VCaP (cell line): ENCODE measurements at regions not wholly inside any gene's neighbourhood (a gene's known extent, or its start where the extent isn't known, plus 50 kb on each side); places are given as distances from the start of the nearest gene placed in this dataset.

Source experiments
- H3K27ac ChIP-seq: fragments of 450-650 bp; 2 replicates; pipeline ENCODE4 v1.5.1; 2017
- TF ChIP-seq, protein P1 (sequence below): fragments of 450-650 bp; conservative IDR thresholded peaks from 2 replicates; pipeline ENCODE4 v1.5.1; 2017; ENCODE audit warnings: mild to moderate bottlenecking, moderate library complexity

DNA sequence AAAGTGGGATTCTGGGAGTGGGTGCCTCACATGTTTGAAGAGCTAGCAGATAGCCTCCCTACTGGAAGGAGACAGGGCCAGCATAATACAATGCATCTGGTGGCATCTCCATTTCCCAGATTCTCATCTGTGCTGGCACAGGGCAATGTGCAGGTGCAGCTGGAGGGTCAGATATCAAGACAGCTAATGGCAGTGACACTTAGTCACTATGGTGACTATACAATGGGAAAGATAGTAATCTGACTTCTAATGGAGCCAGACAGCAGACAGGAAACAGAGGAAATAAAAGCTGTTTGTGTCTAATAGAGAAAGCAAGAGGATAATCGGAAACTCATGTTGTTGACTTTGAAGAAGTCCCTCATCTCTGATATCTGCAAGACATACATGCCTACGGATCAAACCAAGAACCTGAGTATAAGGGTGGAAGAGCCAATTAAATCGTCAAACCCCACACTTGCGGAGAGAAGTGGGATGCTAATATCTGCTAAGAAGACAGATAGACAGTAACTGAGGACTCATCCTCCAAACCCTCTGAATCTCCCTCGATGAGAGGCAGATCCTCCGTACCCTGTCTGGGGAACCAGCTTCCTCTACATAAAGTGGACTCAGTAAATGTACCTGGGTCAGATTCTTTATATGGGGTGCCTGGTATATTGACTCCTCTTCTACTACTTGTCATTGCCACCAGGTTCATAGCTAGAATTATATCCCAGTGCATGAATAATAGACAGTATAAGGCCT, 692.7 kb downstream of the SOCS6 start:
- TF ChIP-seq, protein P1, sequence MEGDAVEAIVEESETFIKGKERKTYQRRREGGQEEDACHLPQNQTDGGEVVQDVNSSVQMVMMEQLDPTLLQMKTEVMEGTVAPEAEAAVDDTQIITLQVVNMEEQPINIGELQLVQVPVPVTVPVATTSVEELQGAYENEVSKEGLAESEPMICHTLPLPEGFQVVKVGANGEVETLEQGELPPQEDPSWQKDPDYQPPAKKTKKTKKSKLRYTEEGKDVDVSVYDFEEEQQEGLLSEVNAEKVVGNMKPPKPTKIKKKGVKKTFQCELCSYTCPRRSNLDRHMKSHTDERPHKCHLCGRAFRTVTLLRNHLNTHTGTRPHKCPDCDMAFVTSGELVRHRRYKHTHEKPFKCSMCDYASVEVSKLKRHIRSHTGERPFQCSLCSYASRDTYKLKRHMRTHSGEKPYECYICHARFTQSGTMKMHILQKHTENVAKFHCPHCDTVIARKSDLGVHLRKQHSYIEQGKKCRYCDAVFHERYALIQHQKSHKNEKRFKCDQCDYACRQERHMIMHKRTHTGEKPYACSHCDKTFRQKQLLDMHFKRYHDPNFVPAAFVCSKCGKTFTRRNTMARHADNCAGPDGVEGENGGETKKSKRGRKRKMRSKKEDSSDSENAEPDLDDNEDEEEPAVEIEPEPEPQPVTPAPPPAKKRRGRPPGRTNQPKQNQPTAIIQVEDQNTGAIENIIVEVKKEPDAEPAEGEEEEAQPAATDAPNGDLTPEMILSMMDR: no peak
- H3K27ac ChIP-seq: no peak overlapping the region

DNA sequence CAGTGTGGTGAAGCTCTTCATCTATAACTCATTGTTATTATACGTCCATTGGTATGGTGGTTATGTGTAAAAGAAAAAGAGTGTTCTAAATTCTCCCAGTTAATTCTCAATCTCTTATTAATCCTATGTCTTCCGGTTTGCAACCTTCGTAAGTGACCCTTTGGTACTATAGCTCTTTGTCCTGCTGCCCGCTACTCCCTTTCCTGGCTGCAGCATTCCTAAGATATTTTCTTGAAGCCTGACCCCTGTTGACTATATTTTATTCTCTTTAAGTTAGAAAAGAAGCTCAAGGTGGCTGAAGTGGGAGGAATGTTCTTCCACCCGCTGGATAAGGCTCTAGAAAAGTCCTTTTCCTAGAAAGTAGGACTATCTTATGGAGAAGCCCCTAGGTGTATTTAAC, 684.8 kb downstream of the SOCS6 start:
- TF ChIP-seq, protein P1: no peak
- H3K27ac ChIP-seq: no peak overlapping the region

DNA sequence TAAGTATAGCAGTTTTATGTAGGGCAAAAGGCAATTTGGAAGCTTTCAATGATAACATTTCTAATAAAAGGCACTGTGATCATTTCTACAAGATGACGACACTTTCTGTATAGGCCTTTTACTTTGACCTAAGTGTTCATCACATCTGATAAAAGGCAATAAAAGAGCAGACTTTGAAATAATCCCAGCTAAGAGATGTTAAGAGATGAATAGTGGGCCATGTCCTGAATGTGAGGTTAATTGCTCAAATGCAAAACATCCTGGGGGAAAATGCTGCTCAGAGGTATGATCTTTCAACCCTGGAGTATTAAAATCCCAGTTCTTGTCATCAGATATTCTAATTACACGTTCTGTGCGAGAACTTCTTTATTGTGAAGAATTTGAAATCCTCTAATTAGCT, 677.6 kb downstream of the SOCS6 start:
- no peak overlapping the region for H3K27ac ChIP-seq
- TF ChIP-seq, protein P1: no peak

DNA sequence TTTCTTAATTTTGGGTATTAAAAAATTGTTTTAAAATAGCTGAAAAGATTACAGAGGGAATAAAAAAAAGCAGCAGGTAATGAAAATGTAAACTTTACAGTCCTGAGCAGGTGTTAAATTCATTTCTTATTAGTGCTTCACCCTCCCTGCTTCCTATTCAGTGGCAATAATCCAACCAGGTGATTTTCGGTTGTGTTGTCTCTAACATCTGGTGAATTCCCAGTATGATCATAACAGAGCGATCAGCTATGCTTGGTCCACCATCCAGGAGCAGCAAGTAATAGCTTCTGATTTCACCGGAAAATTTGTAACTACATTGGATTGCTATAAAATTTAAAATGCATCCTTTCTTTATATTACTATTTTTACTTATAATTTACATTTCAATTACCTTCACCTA, 673.1 kb downstream of the SOCS6 start:
- TF ChIP-seq, protein P1: no peak
- H3K27ac ChIP-seq: no peak overlapping the region

DNA sequence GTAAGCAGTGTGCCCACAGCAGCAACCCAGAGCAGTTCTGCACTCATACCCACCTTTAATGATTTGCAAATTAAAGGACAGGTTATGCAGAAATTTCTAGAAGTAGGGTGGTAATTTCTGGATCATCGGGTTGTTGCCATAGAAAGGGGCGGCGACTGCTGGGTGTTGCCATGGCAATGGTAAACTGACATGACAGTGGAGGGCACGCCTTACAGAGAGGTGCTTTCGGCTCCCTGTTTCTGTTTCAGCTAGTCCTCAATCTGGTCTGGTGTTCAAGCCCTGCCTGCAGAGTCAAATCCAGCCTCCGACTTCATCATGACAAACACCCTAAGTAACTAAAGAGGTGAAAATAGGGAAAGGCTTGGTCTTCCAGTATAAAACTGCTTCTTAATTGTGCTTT, 667.7 kb downstream of the SOCS6 start:
- no peak overlapping the region for H3K27ac ChIP-seq
- TF ChIP-seq, protein P1: no peak

DNA sequence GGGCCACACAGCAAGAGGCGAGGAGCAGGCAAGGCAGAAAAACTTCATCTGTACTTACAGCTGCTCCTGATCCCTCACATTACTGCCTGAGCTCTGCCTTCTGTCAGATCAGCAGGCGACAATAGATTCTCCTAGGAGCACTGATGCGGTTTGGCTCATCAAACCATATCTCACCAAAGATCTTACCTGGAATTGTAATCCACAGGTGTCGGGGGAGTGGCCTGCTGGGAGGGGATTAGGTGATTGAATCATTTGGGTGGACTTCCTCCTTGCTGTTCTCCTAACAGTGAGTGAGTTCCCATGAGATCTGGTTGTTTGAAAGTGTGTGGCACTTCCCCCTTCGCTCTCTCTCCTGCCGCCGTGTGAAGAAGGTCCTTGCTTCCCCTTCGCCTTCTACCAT, 647.3 kb downstream of the SOCS6 start:
- no peak overlapping the region for H3K27ac ChIP-seq
- TF ChIP-seq, protein P1: no peak

DNA sequence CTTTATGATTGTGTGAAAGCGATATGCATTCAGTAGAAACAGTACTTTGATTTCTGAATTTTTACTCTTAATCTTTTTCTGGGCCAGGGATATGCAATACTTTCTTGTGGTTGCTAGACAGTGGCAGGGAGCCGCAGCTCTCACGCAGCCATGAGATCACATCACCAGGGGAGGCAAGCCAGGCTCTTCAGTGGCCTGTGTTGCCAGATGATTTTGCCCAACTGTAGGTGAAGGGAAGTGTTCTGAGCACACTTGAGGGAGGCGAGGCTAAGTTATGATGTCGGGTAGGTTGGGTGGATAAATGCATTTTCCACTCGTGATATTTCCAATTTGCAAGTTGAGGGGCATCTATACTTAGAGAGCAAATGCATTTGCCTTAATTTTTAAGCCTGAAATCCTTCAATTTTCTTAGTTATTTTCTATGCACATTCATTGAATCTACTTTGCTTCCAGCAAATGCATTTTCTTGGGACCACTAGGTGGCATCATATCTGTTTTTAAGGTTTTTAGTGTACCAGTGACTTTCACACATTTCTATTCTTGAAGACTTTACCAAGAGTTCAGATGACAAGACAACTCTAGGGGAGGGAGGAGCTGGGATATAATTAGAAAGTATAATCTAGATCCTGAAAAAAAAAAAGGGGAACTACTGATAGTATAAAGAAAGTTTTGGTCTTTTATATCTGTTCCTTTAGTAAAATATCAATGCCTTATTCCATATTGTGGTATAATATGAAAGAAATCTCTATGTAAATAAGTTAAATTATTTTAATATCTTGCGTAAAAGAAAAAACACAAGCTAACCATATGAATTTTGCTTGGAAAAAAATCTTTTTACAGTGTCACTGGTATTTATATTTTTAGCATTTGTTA, 643.3 kb downstream of the SOCS6 start:
- H3K27ac ChIP-seq: no peak overlapping the region
- TF ChIP-seq, protein P1: peak; percentile 77
